NCI-H1092 (cell line): ENCODE measurements at regions not wholly inside any gene's neighbourhood (a gene's known extent, or its start where the extent isn't known, plus 50 kb on each side); places are given as distances from the start of the nearest gene placed in this dataset.

Experiments used
- DNase-seq: peaks from one replicate; lab custom pipeline; 2025; lab: John Stamatoyannopoulos, UW

- no peak for DNase-seq
These were observed 159.2 kb downstream of the ANKRD60 start for GRCh38 chr20:58069207-58069606.

- DNase-seq = no peak
These were observed 162.7 kb downstream of the ANKRD60 start for GRCh38 chr20:58065508-58066361.

DNA sequence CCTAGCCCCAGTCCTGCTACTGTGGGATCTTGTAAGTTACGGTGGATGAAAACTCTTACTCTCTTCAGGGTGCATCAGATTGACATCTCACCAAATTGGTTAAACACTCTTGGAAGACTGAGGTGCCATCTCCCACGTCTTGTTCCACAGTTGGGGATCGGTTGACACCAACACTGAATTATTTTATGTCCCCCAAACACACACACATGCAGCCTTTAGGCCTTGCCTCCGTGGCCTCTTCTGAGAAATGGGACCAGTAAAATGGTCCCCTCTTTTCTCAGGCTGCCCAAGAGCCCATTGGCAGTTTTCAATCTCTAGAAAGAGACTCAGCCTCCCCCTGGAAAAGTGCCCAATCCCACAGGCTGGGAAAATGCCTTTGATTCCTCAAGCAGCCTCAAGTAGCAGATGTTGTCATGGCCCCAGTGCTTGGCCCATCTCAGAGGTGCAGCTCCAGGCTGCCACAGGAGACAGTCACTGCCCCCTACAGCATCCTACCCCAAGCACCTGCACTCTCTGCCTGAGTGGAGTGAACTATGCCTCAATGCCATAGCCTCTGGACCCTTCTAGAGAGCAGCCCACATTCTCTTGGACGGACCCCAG, 163.9 kb downstream of the ANKRD60 start:
- DNase-seq = no peak

- DNase-seq = no peak
These were observed 169.3 kb downstream of the ANKRD60 start for GRCh38 chr20:58059260-58059544.

- no peak for DNase-seq
These were observed 169.8 kb downstream of the ANKRD60 start for GRCh38 chr20:58058421-58059259.

DNA sequence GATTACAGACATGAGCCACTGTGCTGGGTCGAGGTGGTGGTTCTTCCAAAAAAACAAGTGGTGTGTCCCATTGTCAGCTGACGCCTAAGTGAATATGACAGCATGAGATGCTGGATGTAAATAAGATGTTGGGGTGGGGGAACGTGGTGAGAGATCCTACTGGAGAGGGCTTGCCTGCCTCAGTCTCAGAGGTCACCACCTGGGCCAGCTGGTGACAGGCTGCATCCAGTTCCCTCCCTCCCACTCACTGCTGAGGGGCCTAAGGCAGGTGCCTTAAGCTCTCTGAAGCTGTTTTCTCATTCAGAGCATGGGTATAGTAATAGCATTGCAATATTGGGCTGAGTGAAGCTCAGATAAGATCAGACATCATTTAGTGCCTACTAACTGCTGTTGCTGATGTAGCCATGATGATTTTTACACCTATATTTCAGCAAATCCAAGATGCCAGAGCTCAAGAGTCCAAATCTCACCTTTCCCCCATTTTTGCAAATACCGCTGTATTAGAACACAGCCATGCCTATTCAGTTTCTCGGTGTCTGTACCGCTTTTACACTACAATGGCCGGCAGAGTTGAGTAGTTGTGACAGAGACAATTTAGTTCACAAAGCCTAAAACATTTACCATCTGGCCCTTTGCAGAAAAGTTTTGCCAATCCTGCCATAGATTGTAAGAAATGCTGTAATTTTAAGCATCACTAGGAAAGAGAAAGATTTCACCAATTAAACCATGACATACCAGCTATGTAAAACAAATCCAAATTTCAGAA, 171.3 kb downstream of the ANKRD60 start:
- DNase-seq = no peak

DNA sequence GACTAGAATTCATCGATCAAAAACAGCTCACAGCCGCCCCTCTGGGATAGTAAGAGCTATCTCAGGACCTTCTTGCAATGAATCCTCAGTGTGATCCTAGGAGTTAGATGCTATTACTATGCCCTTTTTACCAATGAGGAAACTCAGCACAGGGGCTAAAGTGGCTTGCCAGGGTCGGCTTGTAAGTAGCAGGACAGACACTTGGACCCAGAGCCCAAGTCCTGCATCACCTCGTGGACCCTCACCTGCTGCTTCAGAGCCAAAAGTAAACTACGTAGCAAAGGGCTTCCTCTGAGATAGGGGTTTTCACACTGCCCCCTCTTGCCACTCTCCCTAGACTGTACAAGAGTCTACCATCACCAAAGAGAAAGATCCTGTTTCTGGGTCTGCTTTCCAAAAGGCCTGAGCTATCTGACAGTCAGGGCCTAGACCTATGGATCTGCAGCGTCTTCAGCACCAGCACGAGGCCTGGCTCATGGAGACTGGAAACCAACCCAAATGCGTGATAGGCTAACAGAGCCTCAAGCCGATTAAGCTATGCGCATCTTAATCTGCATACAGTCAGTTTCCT, 172.3 kb downstream of the ANKRD60 start:
- DNase-seq = no peak

- no peak for DNase-seq
These were observed 173.6 kb downstream of the ANKRD60 start for GRCh38 chr20:58054780-58055373.

DNA sequence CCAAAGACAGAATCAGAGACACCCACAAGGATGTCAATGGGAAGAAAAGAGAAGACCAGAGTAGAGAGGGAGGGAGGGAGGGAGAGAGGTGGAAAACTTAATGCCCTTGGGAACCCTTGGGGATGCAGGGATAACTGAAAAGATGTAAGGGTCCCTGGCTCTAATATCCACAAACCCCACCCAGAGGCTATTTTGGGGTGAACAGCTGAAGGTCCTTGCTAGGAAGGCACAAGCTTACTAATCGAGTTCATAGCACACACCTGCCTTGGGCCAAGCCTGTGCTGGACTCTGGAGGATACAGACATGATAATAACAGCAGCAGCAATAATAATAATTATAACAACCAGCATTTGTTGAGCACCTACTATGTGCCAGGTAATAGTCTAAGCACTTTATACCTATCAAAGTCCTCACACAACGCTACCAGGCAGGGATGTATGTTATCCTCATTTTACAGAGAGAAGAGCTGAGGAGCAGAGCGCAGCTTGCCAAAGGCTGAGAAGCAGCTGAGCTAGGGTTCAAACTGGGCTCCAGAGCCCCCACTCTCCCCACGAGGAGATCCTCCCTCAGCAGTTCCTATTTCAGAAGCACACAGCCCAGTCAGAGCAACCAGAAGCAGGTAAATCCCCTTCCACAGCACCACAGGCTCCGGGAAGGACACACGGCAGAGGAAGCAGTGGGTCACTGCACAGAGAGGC, 174.2 kb downstream of the ANKRD60 start:
- DNase-seq = no peak

- no peak for DNase-seq
These were observed 174.9 kb downstream of the ANKRD60 start for GRCh38 chr20:58053391-58054055.

GRCh38 chr20:58051367-58051766, 177.1 kb downstream of the ANKRD60 start:
- DNase-seq = no peak

DNA sequence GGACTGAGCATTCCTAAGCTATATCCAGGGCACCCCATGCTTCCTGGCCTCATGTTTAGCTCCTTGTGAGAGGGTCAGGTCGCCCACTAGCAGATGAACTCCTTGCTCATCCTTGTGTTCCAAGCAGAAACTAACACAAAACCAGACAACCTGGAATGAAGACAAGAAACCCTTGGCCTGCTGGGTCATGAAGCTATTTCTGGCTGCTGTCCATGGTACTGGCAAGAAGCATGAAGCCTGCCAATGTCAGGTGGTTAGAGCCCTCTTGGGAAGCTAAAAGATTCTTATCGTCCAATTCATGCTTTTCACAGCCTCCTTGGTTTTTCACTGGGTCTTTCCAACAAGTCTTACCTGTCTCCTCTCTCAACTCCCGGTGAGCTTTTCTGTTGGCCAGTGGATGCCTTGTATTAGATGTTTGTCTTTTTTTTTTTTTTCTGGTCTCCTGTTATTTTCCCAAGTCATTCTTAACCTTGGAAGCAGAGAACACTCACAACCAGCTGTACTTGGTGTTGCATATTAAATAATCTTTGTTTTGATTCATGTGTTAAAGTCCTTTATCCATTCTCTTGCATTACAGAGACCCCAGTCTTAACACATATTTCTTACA, 180.3 kb downstream of the ANKRD60 start:
- no peak for DNase-seq

DNA sequence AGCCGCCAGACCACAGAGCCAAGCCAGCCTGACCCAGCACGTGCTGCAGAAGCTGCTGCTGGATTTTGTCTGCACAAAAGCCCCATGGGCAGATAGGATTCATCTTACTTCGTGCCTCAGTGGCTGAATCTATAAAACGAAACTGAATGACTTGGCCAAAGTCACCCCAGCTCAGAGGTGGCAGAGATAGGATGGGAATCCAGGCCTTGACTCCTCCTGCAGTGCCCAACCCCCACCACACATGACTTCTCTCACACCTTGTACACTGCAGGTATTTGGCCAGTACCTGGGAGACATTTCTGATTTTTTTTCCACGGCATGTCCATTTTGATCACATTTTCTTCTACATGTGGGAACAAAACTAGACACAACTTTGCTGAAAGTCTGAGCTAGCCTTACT, 182.1 kb downstream of the ANKRD60 start:
- no peak for DNase-seq

GRCh38 chr20:58045579-58045978, 182.9 kb downstream of the ANKRD60 start:
- no peak for DNase-seq

- DNase-seq = no peak
These were observed 183.4 kb downstream of the ANKRD60 start for GRCh38 chr20:58044931-58045555.

DNA sequence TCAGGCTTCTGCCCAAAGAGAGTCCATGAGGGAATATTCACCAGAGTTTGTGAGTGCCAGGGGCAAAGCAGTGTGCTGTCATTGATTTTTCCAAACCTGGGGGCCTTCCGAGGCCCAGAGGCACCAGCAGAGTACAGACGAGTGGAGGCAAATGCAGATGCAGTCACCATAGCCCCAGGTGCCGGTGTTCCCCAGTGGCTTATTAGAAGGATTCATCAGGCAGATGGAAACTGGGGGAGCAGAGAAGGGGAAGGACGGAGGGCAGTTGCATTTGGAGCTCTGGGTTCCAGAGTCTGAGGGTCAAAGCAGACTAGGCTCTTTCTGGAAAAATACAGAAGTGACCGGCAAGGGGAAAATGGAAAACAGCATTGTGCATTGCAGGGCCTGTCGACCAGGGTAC, 184.2 kb downstream of the ANKRD60 start:
- no peak for DNase-seq

GRCh38 chr20:58043236-58044140, 185.0 kb downstream of the ANKRD60 start:
- DNase-seq = no peak

- DNase-seq = no peak
These were observed 185.9 kb downstream of the ANKRD60 start for GRCh38 chr20:58042591-58042990.
